Activated CD4-positive, CD25-positive, alpha-beta regulatory T cell treated with anti-CD3 and anti-CD28 coated beads, Interleukin-2, amount 50 U/mL, for 16 hours (primary cell): ENCODE measurements at regions not wholly inside any gene's neighbourhood (a gene's known extent, or its start where the extent isn't known, plus 50 kb on each side); places are given as distances from the start of the nearest gene placed in this dataset.

Experiments
- DNase-seq: peaks from one replicate; pipeline ENCODE4 v3.0.0-alpha.2; 2020; ENCODE audit warnings: low read depth, low spot score

DNA sequence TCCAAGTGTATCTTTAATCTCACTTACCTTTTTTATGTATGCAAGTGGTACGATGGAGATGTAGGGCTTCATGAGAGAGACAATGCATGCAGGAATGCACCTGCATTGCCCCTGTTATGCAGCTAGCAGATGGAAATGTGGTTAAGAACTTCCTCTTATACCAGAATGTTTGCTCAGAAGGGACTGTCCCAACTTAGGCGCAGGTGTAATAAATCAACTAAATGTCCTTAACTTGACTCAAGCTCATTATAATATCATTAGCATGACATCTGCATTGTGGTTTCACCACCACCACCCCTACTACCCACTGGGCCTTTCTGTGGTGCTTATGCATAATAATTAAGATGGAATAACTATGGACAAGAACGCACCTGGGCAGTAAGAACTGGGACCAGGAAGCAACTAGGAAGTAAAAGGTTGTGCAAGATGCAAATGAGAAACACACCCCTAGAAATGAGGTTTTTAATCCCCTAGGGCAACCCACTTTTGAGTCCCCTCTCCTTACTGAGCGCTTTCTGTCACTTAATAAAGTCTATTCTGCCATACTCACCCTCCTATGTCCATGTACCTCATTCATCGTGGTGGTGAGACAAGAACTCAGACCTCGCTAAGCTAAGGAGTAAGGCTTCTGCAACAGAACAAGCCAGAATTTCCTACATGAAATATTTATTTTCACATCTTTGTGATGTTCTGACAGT, 1103.3 kb upstream of the B3GALT2 start:
- no peak for DNase-seq

DNA sequence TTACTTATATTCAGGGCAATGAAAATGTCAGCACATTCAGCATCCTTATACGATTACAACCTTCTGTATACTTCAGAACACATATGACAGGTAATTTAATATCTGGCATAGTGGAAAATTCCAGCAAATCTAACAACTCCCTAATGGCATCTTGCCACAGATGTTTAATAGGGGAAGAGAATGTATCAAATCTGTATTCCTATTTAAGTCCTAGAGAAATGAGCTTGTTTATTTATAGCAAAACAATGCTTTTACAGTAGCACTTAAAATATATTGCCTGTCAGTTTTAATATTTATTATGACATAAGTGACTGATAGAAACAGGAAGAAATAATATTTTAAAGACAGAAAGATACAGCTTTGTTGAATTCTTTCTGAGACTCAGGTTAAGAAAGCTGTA, 1101.8 kb upstream of the B3GALT2 start:
- DNase-seq: no peak

DNA sequence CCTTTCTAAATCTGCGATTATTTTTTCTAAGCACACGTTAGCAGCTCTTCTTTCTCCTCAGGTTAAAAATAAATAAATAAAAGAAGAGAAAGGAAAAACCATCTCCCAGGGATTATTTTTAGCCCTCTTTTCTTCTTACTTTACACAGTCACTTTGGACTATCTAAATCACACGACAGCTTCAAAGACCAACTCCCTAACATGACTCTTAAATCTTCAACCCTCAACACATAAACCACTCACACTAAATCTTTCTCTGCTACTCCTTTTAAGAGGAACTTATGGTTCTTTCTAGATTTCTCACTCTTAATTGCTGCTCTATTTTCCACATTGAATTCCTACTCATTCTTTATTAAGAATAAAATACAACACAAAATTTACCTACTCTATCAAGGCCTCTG, 1095.0 kb upstream of the B3GALT2 start:
- no peak for DNase-seq

DNA sequence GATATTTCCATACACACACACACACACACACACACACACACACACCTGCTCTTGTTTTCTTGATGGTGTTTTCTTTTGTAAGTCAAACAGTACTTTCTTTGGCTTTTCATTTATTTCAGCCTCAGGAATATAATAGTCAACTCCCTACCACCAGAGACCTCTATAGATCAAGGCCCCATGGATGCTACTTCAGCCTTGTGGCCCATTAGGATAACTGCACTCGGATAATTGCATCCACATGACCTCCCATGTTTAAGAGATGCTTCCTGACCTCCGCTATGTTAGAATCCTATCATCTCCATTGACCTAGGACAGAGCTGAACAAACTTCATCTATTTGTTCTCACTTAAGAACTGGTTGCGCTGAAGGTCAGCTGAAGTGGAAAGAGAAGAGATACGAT, 1094.0 kb upstream of the B3GALT2 start:
- no peak for DNase-seq

DNA sequence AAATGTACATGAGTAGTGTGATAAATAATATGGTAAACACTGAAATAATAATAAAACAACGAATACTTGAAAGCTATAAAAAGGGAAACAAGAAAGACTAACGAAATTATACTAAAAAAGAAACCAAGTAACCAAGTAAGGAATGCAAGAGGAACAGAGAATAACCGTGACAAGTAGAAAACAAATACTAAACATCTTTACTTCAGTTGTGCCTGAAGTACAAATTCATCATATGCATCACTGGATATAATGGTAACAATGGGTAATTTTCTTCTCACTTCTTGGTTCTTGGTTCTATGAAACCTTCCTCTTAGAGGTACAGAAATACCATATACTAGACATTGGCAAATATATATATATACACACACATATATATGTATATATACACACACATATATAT, 1093.6 kb upstream of the B3GALT2 start:
- DNase-seq: no peak

DNA sequence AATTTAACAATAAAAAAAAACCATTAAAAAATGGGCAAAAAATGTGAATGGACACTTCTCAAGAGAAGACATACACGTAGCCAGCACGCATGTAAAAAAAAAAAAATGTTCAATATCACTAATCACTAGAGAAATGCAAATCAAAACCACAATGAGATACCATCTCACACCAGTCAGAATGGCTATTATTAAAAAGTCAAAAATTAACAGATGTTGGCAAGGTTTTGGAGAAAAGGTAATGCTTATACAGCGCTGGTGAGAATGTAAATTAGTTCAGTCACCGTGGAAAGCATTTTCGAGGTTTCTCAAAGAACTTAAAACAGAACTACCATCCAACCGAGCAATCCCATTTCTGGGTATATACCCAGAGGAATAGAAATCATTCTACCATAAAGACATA, 1091.5 kb upstream of the B3GALT2 start:
- no peak for DNase-seq

DNA sequence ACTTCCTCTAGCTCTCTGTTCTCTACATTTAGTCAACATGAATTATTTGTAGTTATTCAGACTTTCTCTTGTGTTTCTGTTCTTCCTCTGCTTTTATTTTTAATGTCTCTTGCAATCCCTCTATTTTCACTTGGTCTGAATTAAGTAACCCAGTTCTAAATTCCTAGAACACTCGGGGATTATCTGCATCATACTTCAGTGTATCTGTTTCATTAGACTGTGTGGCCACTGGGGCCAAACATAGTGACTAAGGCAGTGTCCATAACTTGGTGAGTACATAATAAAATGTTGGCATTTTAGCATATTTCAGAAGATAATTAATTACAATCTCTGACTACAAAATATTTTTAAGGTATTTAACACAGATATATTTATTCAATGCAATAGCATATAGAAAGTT, 1087.2 kb upstream of the B3GALT2 start:
- no peak for DNase-seq

DNA sequence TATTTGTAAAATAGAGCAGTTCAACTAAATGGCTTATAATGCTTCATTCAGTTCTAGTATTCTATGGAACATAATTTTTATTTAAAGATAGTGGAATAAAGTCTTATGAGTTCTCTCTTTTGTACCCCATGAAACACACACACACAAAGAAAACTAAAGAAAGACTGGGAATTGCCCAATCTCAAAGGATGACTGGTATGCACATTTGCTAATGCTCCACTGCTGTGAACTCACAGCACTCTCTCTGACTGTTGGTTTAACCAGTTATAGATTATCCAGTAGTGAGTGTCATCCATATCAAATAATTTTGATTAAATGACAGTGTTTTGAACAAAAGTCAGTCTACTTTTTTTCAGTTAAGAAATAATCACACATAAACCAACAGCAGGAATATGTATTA, 1082.4 kb upstream of the B3GALT2 start:
- no peak for DNase-seq

DNA sequence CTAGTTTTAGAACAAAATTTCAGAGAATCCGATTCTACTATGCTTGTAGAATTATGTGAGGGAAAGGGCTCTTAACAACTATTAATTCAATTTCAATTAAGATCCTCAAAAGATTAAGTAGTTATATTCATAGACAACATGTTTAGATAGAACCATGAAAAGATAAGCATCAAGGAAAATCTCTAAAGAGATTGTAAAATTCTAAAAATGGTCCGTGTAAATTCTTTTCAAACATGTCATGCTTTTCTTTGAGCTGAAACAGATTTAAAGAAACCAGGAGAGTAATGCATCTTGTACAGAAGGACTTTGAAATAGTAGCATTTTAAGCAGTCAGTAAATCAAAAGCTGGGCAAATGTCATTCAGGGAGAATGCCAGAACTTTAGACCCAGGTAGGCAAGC, 1080.6 kb upstream of the B3GALT2 start:
- no peak for DNase-seq

DNA sequence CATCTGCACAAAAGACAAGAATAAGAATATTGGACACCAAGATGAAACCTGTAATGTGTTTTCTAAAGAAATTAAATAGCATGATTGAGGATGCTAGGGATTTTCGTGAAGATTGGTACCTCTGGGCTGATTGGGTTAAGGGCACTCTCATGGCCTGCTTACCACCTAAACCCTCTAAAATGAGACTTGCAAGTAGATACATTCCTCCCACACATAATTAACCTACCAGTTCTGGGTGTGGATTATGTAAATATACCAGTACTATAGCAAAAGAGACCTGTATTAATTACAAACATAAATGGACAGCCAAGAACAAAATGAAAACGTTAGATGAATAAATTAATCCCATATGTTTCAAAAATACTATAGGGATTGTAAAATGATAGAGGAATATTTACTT, 1069.6 kb upstream of the B3GALT2 start:
- no peak for DNase-seq

DNA sequence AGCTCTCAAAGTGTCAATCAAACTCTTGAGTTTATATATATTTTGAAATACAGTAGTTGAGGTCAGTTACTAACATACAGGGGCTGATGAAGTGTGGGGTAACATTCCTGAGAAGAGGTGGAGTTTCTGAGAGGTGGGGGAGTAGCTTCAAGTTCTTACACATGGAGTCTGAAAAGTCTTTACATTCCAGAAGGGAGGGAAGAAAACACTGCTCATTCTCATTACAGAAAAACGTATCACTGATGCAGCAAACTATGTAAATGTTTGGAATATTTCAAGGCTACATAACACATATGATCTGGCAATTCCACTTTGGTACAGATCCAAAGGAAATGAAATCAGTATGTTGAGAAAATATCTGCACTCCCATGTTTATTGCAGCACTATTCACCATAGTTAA, 1065.8 kb upstream of the B3GALT2 start:
- DNase-seq: no peak

DNA sequence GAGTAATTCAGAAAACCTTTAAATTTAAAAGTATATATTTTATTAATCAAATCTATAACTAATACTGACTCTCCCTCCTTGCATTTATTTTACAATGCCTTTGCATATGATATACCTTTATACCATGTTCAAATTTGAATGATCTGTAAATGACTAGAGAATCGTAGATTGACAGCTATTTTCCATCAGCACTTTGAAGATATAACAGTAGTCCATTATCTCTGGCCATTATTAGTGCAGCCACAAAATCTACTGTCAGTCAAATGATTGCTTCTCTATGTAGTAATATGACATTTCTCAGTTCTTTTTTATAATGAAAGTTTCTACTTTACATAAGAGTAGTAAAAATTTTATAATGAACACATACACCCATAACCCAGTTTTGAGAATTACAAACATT, 1054.8 kb upstream of the B3GALT2 start:
- no peak for DNase-seq

DNA sequence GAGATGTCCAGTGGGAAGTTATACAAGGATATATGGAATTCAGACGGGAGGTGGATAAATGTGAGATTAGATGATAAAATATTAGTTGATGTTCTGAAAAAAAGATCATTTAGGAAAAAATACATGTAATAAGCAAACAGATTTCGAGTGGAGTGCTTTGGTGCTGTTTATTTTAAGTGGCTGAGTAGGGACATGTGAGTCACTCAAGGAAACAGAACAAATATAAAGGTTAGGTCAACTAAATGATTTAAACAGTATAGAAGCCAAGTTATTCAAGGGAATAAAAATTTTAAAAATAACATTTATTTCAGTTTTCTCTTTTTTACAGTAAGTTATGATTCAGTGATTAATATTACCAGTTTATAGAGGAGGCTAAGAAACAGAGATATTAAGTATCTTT, 1046.7 kb upstream of the B3GALT2 start:
- DNase-seq: no peak

DNA sequence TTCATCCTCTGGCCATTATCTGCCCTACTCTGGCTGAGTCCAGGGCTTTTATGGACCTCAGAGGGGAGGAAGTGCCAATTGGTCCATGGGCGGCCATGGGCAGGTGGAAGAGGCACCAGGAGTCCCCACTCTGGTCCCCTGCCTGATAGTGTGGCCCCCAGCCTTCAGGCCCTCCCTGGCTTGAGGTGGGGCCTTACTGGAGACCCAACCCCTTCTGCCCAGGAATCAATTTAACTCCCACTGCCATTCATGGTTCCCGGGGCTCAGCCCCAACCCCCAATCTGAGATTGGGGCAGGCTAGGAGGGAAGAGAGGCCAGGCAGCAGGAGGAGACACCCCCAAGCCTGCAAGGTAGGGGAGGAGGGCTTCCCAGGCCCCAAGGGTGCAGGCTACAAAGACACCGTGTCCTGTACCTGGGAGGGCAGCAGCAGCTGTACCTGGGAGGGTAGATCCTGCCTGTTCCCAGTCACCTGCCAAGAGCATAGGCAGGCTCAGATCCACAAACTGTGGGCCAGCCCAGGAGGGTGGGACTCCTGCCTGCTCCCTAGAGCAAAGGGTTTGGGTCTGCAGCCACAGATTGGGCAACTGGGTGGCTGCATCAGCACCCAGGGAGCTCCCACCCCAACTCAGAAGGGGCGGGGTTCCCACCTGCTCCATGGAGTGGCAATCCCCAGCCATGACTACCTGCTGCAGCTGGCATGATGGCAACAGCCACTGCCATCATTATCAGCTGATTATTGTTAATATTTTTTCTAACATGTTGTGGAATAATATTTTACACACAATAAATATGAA, 1044.1 kb upstream of the B3GALT2 start:
- DNase-seq: no peak

DNA sequence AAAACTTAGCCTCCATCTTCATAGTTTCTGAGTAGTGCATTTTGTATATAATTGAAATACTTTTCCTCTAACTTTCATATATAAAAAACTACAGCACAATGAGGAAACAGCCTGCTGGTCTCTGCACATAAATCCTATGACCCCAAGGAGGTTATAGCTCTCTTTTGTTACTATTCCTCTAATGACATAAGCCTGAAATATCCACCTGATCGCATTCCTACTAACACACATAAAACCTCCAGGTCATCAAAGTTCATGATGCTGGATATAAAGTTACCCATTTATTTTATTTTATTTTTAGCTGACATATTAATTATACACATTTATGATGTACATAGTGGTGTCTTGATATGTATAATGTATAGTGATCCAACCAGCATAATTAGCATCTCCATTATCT, 1042.0 kb upstream of the B3GALT2 start:
- no peak for DNase-seq

DNA sequence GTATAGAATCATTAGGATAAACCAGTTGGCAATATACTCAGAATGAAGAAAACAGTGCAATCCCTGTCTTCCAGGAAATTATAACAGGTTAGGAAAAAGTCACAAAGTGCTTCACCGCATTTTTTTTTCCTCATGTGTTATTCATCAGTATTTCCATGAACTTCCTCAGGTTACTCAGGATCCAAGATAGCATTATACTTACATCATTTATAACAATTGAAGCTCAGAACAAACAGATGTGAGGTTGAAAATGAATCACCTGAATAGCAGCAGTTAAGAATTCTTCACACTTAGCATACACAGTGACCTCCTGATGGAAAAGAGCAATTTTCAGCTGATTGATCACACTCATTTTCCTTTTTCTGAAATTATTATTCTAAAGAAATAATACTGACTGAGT, 1040.7 kb upstream of the B3GALT2 start:
- no peak for DNase-seq

DNA sequence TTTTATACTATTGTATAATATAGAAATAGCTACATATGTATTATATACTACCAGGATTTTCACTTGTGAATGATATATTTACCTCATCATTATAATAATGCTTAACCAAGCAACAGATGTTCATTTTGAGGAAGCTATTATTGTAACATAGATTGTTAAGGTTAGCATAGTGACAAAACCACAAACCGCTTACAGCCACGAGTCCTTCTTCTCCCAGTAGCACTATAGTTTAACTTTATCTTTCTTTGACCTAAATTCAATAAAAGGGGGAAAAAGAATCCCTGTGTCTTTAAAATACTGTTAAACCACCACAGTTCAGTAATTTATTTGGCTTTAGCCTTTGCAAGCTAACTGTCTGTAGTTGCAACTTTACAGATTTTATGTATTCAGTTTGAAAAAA, 1039.4 kb upstream of the B3GALT2 start:
- DNase-seq: no peak

DNA sequence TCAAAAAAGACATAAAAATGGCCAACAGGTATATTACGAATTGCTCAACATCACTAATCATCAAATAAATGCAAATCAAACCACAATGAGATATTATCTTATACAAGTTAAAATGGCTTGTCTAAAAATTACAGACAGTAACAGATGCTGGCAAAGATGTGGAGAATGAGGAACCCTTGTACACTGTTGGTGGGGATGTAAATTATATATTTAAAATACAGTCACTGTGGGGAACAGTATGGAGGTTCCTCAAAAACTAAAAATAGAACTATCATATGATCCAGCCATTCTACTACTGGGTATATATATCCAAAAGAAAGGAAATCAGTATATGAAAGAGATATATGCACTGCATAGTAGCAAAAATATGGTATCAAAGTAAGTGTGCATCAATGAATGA, 1037.2 kb upstream of the B3GALT2 start:
- no peak for DNase-seq

DNA sequence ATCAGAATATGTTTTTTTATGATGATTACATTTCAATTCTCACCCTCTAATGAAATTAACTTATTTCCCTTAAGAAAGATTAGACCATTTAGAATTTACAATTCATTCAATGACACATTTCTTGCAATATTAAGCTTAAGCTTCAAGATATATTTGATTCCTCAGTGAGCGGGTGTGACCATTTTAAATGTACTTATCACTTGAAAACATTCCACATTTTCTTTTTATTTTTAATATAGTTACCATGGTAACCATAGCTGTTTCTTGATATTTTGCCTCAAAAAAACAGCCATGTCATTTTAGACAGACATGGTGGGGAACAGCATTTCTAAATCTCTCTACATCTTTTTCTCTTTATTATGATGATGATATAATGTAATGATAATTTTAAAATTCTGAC, 1029.0 kb upstream of the B3GALT2 start:
- no peak for DNase-seq

DNA sequence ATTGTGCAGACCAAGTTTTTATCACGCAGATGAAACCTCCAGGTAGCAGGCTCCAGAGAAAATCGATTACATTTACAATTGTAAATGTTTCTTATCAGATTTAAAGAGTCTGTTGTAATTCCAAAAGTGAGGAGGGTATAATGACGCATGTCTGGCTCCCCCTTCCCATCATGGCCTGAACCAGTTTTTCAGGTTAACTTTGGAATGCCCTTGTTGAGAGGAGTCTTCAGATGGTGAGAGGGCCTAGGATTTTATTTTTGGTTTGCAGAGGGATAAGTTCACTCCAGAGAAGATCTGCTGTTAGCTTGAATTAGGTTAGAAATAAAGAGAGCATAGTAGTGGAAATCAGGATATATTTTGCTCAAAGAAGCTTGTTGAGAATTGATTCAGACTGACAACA, 1028.3 kb upstream of the B3GALT2 start:
- DNase-seq: no peak

DNA sequence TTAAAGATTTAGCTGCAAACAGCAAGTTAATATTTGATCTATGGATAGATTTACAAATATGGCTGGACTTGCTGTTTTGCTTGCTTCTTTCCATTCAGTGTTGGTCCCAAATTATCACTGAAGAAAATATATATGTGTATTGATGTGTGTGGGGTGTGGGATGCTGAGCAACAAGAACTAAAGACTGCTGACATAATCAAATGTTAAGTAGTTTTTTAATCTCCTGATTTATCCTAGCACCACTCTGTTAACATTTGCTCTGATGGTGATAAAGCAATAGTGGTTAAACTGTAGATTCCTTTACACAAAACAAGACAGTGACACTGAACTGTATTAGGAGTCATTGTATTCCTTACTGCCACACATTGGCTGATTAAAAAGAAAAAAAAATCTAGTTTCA, 1023.5 kb upstream of the B3GALT2 start:
- DNase-seq: no peak

DNA sequence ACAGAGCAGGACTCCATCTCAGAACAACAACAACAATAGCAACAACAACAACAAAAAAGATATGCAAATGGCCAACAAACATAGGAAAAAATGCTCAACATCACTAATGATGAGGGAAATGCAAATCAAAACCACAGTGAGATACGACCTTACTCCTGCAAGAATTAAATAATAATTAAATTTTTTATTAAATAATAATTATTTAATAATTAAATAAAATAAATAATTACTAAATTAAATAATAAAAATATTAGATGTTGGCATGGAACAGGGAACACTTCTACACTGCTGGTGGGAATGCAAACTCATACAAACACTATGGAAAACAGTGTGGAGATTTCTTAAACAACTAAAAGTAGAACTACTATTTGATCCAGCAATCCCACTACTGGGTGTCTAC, 1022.3 kb upstream of the B3GALT2 start:
- DNase-seq: no peak

DNA sequence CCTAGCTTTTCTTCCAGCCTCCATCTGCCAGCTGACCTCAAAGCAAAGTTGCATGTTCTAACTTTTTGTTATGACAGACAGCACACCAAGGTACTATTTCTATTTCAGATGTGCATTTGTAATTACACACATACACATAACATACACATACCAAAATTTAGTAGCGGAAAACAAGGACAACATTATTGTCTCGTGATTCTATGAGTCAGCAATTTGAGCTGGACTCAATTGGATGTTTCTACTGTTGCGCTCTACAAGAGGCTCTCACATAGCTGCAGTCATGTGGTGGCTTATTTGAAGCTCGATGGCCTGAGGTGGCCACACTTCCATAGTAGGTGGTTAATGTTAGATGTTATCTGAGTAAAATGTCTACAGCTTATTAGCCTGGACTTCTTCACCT, 1010.1 kb upstream of the B3GALT2 start:
- no peak for DNase-seq

DNA sequence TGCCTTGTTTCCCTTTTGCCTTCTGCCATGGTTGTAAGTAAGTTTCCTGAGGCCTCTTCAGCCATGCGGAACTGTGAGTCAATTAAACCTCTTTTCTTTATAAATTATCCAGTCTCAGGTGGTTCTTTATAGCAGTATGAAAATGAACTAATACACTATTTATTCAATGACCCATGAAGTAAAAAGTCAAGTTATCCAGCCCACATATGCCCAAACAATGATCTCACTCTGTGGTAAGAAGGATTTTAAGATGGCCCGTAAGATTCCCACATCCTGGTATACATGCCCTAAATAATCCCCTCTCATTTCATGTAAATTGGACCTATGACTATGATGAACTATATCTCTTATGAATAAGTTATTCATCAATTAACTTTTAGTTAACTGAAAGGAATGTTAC, 1008.3 kb upstream of the B3GALT2 start:
- no peak for DNase-seq
